ENCODE measurements at regions not wholly inside any gene's neighbourhood (a gene's known extent, or its start where the extent isn't known, plus 50 kb on each side); places are given as distances from the start of the nearest gene placed in this dataset.

DNA sequence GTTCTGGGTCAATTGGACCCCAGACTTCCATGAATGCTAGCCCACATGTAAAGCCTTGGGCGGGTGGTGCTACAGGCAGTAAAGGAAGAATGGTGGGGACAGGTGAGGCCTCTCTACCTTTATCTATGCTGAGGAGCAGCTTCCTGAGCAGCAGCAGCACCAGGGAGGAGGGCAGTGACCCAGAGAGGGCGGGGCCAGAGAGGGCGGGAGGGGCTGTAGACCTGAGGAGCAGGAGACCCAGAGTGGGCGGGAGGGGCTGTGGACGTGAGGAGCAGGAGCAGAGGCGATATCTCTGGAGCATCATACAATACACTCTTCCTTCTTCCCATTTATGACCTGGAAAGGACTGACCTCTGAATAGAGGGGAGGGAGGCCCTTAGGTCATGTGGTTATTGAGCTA lies 165.9 kb downstream of the MTRR start:
- TF ChIP-seq SIN3A (IDR thresholded peaks at IDR 0.05; ENCODE audit: low read depth) (no peak), EGR1 (IDR thresholded peaks at IDR 0.05; ENCODE audit: low read depth) (no peak), ZNF274 (IDR thresholded peaks at IDR 0.05; ENCODE audit: low read depth, low read length) (no peak), CBX3 (IDR thresholded peaks at IDR 0.05; ENCODE audit: low read depth) (no peak), FOSL1 (IDR thresholded peaks at IDR 0.05; ENCODE audit: low read depth) (no peak), JUND (IDR thresholded peaks at IDR 0.05) (no peak)
- TF ChIP-seq, protein P1, sequence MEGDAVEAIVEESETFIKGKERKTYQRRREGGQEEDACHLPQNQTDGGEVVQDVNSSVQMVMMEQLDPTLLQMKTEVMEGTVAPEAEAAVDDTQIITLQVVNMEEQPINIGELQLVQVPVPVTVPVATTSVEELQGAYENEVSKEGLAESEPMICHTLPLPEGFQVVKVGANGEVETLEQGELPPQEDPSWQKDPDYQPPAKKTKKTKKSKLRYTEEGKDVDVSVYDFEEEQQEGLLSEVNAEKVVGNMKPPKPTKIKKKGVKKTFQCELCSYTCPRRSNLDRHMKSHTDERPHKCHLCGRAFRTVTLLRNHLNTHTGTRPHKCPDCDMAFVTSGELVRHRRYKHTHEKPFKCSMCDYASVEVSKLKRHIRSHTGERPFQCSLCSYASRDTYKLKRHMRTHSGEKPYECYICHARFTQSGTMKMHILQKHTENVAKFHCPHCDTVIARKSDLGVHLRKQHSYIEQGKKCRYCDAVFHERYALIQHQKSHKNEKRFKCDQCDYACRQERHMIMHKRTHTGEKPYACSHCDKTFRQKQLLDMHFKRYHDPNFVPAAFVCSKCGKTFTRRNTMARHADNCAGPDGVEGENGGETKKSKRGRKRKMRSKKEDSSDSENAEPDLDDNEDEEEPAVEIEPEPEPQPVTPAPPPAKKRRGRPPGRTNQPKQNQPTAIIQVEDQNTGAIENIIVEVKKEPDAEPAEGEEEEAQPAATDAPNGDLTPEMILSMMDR (IDR thresholded peaks at IDR 0.05 in 2 of 3, conservative IDR thresholded peaks at IDR 0.05 in 1 of 3; ENCODE audit: borderline replicate concordance in 1 of 3, insufficient read depth in 1 of 3, low read depth in 2 of 3, low read length in 2 of 3) = no peak
- intact Hi-C loops (cut with micrococcal nuclease) = no loop called here
- H3K9me3 ChIP-seq (ENCODE audit: control insufficient read depth in 1 of 2, insufficient read depth in 1 of 2, low read depth in 1 of 2, low read length in 2 of 2) = no peaks in the 10 kb centered on the region; a peak in 2 of 4 replicates
- ChIA-PET CTCF (no interaction called here), POLR2A (no interaction called here), RAD21 (ENCODE audit: low non-redundant PET in 1 of 2, low total read pairs in 2 of 2, uncharacterized antibody in 2 of 2, unreplicated experiment in 2 of 2) (no interaction called here)
- no peak overlapping the region for H2AFZ ChIP-seq (ENCODE audit: low read depth, low read length, poor library complexity, severe bottlenecking)
- H3K27ac ChIP-seq (ENCODE audit: low read depth, low read length) = no peak overlapping the region
- no peaks in the 10 kb centered on the region for H3K9me2 ChIP-seq (ENCODE audit: insufficient read depth)
- no peak overlapping the region for H3K4me2 ChIP-seq (ENCODE audit: low read length)
- H3K9ac ChIP-seq (ENCODE audit: low read length) = no peak overlapping the region
- no peak overlapping the region for H3K4me3 ChIP-seq (replicated peaks in 1 of 2; ENCODE audit: low read depth in 1 of 2, low read length in 2 of 2)
- DNase-seq (ENCODE audit: low read depth, low spot score) (no peak), ATAC-seq (no peak)
- H3K27me3 ChIP-seq (ENCODE audit: insufficient read depth, low read length) = no peaks in the 10 kb centered on the region
- H3K79me2 ChIP-seq (ENCODE audit: insufficient read depth, low read length) = no peaks in the 10 kb centered on the region
- H3K36me3 ChIP-seq (ENCODE audit: control insufficient read depth in 1 of 2, insufficient read depth in 2 of 2, low read length in 2 of 2) = no peaks in the 10 kb centered on the region
- no TSS peak for BruUV-seq (replicated peaks)
- H4K20me1 ChIP-seq (ENCODE audit: insufficient read depth) = no peaks in the 10 kb centered on the region
- no peaks in the 10 kb centered on the region for H3K4me1 ChIP-seq (ENCODE audit: control insufficient read depth in 1 of 2, insufficient read depth in 2 of 2, low read length in 2 of 2)

GRCh38 chr5:8048920-8049319 lies 180.0 kb downstream of the MTRR start:
- H4K20me1 ChIP-seq (ENCODE audit: insufficient read depth) = no peaks in the 10 kb centered on the region
- no peak overlapping the region for H3K4me3 ChIP-seq (replicated peaks in 1 of 2; ENCODE audit: low read depth in 1 of 2, low read length in 2 of 2)
- H2AFZ ChIP-seq (ENCODE audit: low read depth, low read length, poor library complexity, severe bottlenecking) = no peak overlapping the region
- DNase-seq (ENCODE audit: low read depth, low spot score) (no peak), ATAC-seq (no peak)
- no peak overlapping the region for H3K9ac ChIP-seq (ENCODE audit: low read length)
- H3K9me2 ChIP-seq (ENCODE audit: insufficient read depth) = no peaks in the 10 kb centered on the region
- no TSS peak for BruUV-seq (replicated peaks)
- H3K79me2 ChIP-seq (ENCODE audit: insufficient read depth, low read length) = no peaks in the 10 kb centered on the region
- ChIA-PET RAD21 (ENCODE audit: low non-redundant PET in 1 of 2, low total read pairs in 2 of 2, uncharacterized antibody in 2 of 2, unreplicated experiment in 2 of 2) (no interaction called here), CTCF (no interaction called here), POLR2A (no interaction called here)
- H3K36me3 ChIP-seq (ENCODE audit: control insufficient read depth in 1 of 2, insufficient read depth in 2 of 2, low read length in 2 of 2) = no peaks in the 10 kb centered on the region
- H3K27me3 ChIP-seq (ENCODE audit: insufficient read depth, low read length) = no peaks in the 10 kb centered on the region
- no peak overlapping the region for H3K27ac ChIP-seq (ENCODE audit: low read depth, low read length)
- H3K4me1 ChIP-seq (ENCODE audit: control insufficient read depth in 1 of 2, insufficient read depth in 2 of 2, low read length in 2 of 2) = no peaks in the 10 kb centered on the region
- no peaks in the 10 kb centered on the region for H3K9me3 ChIP-seq (ENCODE audit: control insufficient read depth in 1 of 2, insufficient read depth in 1 of 2, low read depth in 1 of 2, low read length in 2 of 2)
- H3K4me2 ChIP-seq (ENCODE audit: low read length) = no peak overlapping the region
- intact Hi-C loops (cut with micrococcal nuclease) = no loop called here
- TF ChIP-seq POLR2A (IDR thresholded peaks at IDR 0.05; ENCODE audit: borderline replicate concordance, extremely low read depth, insufficient read depth, insufficient read length) (no peak), SIN3A (IDR thresholded peaks at IDR 0.05; ENCODE audit: low read depth) (no peak), SRF (IDR thresholded peaks at IDR 0.05; ENCODE audit: low read depth) (no peak), SP1 (IDR thresholded peaks at IDR 0.05; ENCODE audit: low read depth) (no peak), EZH2 (IDR thresholded peaks at IDR 0.05) (no peak), ZFX (IDR thresholded peaks at IDR 0.05) (no peak), MAX (IDR thresholded peaks at IDR 0.05) (no peak), EZH2phosphoT487 (IDR thresholded peaks at IDR 0.05; ENCODE audit: borderline replicate concordance) (no peak), ZNF274 (IDR thresholded peaks at IDR 0.05; ENCODE audit: low read depth, low read length) (no peak)
- TF ChIP-seq, protein P2, sequence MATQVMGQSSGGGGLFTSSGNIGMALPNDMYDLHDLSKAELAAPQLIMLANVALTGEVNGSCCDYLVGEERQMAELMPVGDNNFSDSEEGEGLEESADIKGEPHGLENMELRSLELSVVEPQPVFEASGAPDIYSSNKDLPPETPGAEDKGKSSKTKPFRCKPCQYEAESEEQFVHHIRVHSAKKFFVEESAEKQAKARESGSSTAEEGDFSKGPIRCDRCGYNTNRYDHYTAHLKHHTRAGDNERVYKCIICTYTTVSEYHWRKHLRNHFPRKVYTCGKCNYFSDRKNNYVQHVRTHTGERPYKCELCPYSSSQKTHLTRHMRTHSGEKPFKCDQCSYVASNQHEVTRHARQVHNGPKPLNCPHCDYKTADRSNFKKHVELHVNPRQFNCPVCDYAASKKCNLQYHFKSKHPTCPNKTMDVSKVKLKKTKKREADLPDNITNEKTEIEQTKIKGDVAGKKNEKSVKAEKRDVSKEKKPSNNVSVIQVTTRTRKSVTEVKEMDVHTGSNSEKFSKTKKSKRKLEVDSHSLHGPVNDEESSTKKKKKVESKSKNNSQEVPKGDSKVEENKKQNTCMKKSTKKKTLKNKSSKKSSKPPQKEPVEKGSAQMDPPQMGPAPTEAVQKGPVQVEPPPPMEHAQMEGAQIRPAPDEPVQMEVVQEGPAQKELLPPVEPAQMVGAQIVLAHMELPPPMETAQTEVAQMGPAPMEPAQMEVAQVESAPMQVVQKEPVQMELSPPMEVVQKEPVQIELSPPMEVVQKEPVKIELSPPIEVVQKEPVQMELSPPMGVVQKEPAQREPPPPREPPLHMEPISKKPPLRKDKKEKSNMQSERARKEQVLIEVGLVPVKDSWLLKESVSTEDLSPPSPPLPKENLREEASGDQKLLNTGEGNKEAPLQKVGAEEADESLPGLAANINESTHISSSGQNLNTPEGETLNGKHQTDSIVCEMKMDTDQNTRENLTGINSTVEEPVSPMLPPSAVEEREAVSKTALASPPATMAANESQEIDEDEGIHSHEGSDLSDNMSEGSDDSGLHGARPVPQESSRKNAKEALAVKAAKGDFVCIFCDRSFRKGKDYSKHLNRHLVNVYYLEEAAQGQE (IDR thresholded peaks at IDR 0.05; ENCODE audit: low read depth) = no peak
- TF ChIP-seq, protein P1 (IDR thresholded peaks at IDR 0.05 in 2 of 3, conservative IDR thresholded peaks at IDR 0.05 in 1 of 3; ENCODE audit: borderline replicate concordance in 1 of 3, insufficient read depth in 1 of 3, low read depth in 2 of 3, low read length in 2 of 3) = no peak
